Nephron (organoid): ENCODE measurements at regions not wholly inside any gene's neighbourhood (a gene's known extent, or its start where the extent isn't known, plus 50 kb on each side); places are given as distances from the start of the nearest gene placed in this dataset.

ENCODE experiments used
- H3K27ac Mint-ChIP-seq, 3 experiments: 2 replicates each; pipeline ENCODE4 v1.8.0; 2020; ENCODE audit warnings: mixed read lengths in 3 of 3, mild to moderate bottlenecking in 2 of 3, moderate library complexity in 1 of 3
- H3K27me3 Mint-ChIP-seq: 2 replicates; pipeline ENCODE4 v1.8.0; 2021; ENCODE audit warnings: low read depth, mild to moderate bottlenecking, moderate library complexity, mixed read lengths
- H3K36me3 Mint-ChIP-seq: 2 replicates; pipeline ENCODE4 v1.8.0; 2020; ENCODE audit warnings: low read depth, mixed read lengths
- H3K4me1 Mint-ChIP-seq: 2 replicates; pipeline ENCODE4 v1.8.0; 2020; ENCODE audit warnings: mixed read lengths
- H3K4me3 Mint-ChIP-seq, 3 experiments: 2 replicates each; pipeline ENCODE4 v1.8.0; 2020; ENCODE audit warnings: mild to moderate bottlenecking in 3 of 3, mixed read lengths in 3 of 3, moderate library complexity in 2 of 3
- H3K9me3 Mint-ChIP-seq: 2 replicates; pipeline ENCODE4 v1.8.0; 2020; ENCODE audit warnings: mixed read lengths
- TF ChIP-seq, protein P1 (sequence below), 3 experiments: fragments of 200-600 bp; sonication (generic); IDR thresholded peaks; one replicate each; pipeline ENCODE4 v1.5.0; 2021; ENCODE audit warnings: antibody characterized with exemption in 3 of 3; ENCODE audit not compliant: unreplicated experiment in 3 of 3

GRCh38 chr20:24782301-24782700 lies 166.8 kb upstream of the CST7 start:
- H3K36me3 Mint-ChIP-seq: no peaks in the 10 kb centered on the region
- H3K27ac Mint-ChIP-seq: peak overlapping the region in 2 of 3 experiments; percentile 26 to 52
- no peaks in the 10 kb centered on the region for H3K9me3 Mint-ChIP-seq
- H3K27me3 Mint-ChIP-seq: peaks cover 20% of the 10 kb centered on the region
- TF ChIP-seq, protein P1, sequence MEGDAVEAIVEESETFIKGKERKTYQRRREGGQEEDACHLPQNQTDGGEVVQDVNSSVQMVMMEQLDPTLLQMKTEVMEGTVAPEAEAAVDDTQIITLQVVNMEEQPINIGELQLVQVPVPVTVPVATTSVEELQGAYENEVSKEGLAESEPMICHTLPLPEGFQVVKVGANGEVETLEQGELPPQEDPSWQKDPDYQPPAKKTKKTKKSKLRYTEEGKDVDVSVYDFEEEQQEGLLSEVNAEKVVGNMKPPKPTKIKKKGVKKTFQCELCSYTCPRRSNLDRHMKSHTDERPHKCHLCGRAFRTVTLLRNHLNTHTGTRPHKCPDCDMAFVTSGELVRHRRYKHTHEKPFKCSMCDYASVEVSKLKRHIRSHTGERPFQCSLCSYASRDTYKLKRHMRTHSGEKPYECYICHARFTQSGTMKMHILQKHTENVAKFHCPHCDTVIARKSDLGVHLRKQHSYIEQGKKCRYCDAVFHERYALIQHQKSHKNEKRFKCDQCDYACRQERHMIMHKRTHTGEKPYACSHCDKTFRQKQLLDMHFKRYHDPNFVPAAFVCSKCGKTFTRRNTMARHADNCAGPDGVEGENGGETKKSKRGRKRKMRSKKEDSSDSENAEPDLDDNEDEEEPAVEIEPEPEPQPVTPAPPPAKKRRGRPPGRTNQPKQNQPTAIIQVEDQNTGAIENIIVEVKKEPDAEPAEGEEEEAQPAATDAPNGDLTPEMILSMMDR (IDR thresholded peaks at IDR 0.05; ENCODE audit: unreplicated experiment in 3 of 3): no peak
- no peak overlapping the region for H3K4me3 Mint-ChIP-seq
- H3K4me1 Mint-ChIP-seq: peaks cover 59% of the 10 kb centered on the region

- Mint-ChIP-seq H3K36me3 (no peaks in the 10 kb centered on the region), H3K4me3 (no peak overlapping the region), H3K4me1 (peaks cover 52% of the 10 kb centered on the region), H3K27ac (peak overlapping the region in 1 of 3 experiments; percentile 26), H3K9me3 (no peaks in the 10 kb centered on the region), H3K27me3 (peaks cover 16% of the 10 kb centered on the region)
- TF ChIP-seq, protein P1 (IDR thresholded peaks at IDR 0.05; ENCODE audit: unreplicated experiment in 3 of 3): no peak
Observed at GRCh38 chr20:24782801-24783630, 166.1 kb upstream of the CST7 start.

- Mint-ChIP-seq H3K4me3 (no peak overlapping the region), H3K36me3 (no peaks in the 10 kb centered on the region), H3K9me3 (no peaks in the 10 kb centered on the region), H3K27me3 (peaks cover 16% of the 10 kb centered on the region), H3K27ac (peak overlapping the region in 1 of 3 experiments; percentile 26), H3K4me1 (peaks cover 48% of the 10 kb centered on the region)
- TF ChIP-seq, protein P1 (IDR thresholded peaks at IDR 0.05; ENCODE audit: unreplicated experiment in 3 of 3): no peak
Observed at GRCh38 chr20:24783631-24784492, 165.2 kb upstream of the CST7 start.

DNA sequence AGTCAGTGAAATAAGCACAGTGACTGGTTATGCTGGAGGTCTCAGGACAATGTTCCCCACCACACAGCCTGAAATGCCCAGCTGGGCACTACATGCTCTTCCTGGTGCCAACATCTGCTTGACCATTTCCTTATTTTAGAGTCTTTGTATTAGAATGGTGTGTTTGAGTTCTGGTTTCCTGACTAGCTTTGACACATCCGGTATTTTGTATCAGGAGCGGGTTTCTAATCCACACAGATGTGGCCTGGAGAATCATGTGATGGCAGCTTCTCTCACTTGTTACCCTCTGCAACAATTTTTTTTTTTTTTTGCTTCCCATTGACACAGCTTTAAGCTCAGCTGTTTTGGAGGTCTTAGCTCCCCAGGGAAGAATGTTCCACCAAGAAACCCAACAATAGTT lies 164.5 kb upstream of the CST7 start:
- Mint-ChIP-seq H3K27me3 (peaks cover 15% of the 10 kb centered on the region), H3K36me3 (no peaks in the 10 kb centered on the region)

DNA sequence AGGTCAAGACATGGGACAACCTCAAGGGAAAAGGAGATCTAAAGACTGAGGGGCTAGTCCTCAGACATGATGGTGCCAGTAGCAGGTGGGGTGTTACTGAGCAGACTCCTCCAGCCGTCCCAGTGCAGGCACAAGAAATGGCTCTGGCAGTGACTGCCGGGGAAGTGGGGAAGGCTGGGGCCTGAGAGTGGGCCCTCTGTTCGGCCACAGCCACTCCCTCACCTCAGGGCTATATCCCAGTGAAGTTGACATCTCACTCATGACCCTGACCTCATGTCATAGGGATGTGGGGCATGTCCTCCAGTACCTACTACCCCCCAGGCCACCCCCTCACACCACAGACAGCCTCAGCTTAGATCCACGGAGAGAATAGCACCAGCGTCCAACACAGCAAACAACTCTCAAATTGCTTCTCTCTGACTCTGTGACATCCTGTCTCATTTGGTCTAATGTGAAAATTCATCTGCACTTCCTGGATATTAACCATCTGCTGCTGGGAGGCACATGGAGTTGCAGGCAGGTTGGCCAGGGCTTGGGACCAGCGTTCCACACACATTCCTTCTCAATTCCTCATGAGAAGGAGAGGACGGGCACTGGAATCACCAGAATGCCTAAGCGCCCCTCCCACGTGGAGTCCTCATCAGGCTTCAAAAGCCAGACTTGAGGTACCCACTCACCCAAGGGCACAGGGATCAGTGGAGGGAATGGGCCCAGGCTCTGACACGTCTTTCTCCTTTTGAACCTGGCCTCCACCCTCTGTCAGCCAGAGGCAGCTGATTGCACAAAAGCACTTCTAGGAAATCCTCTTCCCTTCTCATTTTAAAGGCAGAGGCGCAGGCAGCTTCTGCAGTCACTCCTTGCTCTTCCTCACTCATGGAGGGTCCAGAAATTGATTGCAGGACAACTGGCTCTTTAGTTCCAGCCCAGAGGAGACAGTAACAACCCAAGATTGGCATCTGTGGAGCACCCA lies 163.6 kb upstream of the CST7 start:
- H3K4me1 Mint-ChIP-seq: peaks cover 36% of the 10 kb centered on the region
- no peak overlapping the region for H3K4me3 Mint-ChIP-seq
- TF ChIP-seq, protein P1 (IDR thresholded peaks at IDR 0.05; ENCODE audit: unreplicated experiment in 3 of 3): no peak
- H3K9me3 Mint-ChIP-seq: no peaks in the 10 kb centered on the region
- peaks cover 16% of the 10 kb centered on the region for H3K27me3 Mint-ChIP-seq
- H3K27ac Mint-ChIP-seq: peak overlapping the region; percentile 32 to 61 (median 32)
- H3K36me3 Mint-ChIP-seq: no peaks in the 10 kb centered on the region

More for the DNA sequence above, 164.5 kb upstream of the CST7 start:
- Mint-ChIP-seq H3K4me3 (no peak overlapping the region), H3K4me1 (peaks cover 40% of the 10 kb centered on the region), H3K27ac (peak overlapping the region in 1 of 3 experiments; percentile 32), H3K9me3 (no peaks in the 10 kb centered on the region)
- TF ChIP-seq, protein P1 (IDR thresholded peaks at IDR 0.05; ENCODE audit: unreplicated experiment in 3 of 3): no peak
